GM12874 (cell line): ENCODE measurements at regions not wholly inside any gene's neighbourhood (a gene's known extent, or its start where the extent isn't known, plus 50 kb on each side); places are given as distances from the start of the nearest gene placed in this dataset.

Experiments
- CTCF ChIP-seq: IDR thresholded peaks from 2 replicates; pipeline ENCODE4 v1.5.1; 2011; ENCODE audit warnings: low read depth, mild to moderate bottlenecking, control low read depth, low read length, moderate library complexity; ENCODE audit not compliant: insufficient read depth

GRCh38 chr3:5270666-5271371 lies 83.3 kb downstream of the EDEM1 start:
- no peak for TF ChIP-seq CTCF

GRCh38 chr3:5271372-5271683 lies 83.8 kb downstream of the EDEM1 start:
- no peak for TF ChIP-seq CTCF

GRCh38 chr3:5272387-5272786 lies 84.9 kb downstream of the EDEM1 start:
- TF ChIP-seq CTCF: no peak

- TF ChIP-seq CTCF: no peak
These were observed 86.6 kb downstream of the EDEM1 start for GRCh38 chr3:5274091-5274490.

- TF ChIP-seq CTCF: no peak
These were observed 88.0 kb downstream of the EDEM1 start for GRCh38 chr3:5275529-5275928.

GRCh38 chr3:5276934-5277333 lies 89.4 kb downstream of the EDEM1 start:
- TF ChIP-seq CTCF: no peak

GRCh38 chr3:5277612-5278236 lies 90.2 kb downstream of the EDEM1 start:
- no peak for TF ChIP-seq CTCF
